ENCODE measurements at regions not wholly inside any gene's neighbourhood (a gene's known extent, or its start where the extent isn't known, plus 50 kb on each side); places are given as distances from the start of the nearest gene placed in this dataset.

DNA sequence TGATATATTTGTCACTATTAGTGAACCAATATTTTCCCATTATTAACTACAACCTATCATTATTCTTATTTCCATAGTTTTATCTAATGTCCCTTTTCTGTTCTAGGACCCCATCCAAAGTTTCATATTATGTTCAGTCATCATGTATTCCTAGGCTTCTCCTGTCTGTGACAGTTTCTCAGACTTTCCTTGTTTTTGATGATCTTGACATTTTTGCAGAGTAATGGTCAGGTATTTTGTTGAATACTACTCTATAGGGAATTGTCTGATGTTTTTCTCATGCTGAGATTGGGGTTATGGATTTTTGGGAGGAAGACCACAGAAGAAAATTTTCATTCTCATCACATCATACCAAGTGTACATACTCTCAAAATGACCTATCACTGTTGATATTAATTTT is 684.6 kb downstream of the PLCL1 start:
- DNase-seq: no peak

GRCh38 chr2:198483051-198483450 is 678.7 kb downstream of the PLCL1 start:
- peak; percentile 61 for DNase-seq

- peak; percentile 17 for DNase-seq
Measured at GRCh38 chr2:198479065-198479464, 674.7 kb downstream of the PLCL1 start.

DNA sequence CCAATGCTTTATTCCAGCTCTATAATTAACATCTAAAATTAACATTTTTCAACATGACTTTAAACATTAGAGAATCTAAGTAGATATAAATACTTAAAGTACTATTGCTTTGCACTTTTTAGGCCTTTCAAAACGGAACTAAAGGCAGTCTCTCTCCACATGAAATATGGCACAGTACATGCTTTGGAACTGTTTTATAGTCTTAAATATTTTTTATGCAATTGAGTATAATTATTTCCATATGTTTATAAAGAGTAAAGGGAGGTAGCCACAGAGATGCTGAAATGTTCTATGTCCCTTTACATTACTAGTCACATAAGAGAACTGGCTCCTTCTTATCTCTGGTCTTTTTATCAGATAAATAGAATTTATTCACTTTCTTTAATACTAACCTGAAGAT is 674.0 kb downstream of the PLCL1 start:
- no peak for DNase-seq

DNA sequence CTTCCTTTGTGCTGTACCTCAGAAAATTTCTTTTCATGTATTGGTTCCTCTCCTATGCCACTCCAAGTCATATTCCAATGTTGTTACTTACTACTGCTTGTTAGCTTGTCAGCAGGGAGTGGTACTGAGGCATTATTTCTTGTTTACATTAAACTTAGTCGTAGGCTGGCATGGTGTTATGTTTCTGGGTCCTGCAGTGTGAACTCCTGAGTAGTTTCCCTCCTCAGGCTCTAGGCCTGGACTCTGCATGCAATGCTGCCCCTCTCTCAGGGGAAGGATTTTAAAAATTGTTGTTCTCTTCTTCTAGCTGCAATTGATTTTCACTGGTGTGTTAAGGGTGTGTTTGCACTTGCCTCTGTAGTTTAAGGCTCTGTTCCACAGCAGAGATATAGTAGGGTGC is 671.6 kb downstream of the PLCL1 start:
- DNase-seq: no peak

- no peak for DNase-seq
Measured at GRCh38 chr2:198471291-198471690, 666.9 kb downstream of the PLCL1 start.

DNA sequence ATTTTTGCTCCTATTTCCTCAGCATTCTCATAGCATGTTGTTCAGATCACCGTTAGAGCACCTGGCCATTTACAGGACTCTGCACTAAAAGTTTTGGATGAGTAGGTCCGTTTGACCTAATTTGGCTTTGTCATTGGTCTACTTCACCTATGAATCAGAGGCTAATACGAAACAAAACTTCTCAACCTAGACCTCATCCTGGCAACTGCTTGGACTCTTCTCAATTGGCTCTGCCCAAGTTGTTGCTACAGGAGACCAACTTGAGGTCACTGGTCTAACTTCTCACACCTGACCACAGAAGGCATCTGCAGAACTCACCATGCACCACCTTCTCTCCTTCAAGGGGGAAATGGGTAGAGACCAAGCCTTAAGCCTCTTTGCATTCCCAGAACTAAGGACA is 663.7 kb downstream of the PLCL1 start:
- no peak for DNase-seq

GRCh38 chr2:198465970-198466369 is 661.6 kb downstream of the PLCL1 start:
- DNase-seq: no peak

- DNase-seq: peak; percentile 82
Measured at GRCh38 chr2:198456418-198456817, 652.0 kb downstream of the PLCL1 start.

GRCh38 chr2:198453866-198454265 is 649.5 kb downstream of the PLCL1 start:
- DNase-seq: no peak

GRCh38 chr2:198452327-198452726 is 647.9 kb downstream of the PLCL1 start:
- no peak for DNase-seq

- no peak for DNase-seq
Measured at GRCh38 chr2:198448789-198449188, 644.4 kb downstream of the PLCL1 start.

- no peak for DNase-seq
Measured at GRCh38 chr2:198444800-198445287, 640.5 kb downstream of the PLCL1 start.

DNA sequence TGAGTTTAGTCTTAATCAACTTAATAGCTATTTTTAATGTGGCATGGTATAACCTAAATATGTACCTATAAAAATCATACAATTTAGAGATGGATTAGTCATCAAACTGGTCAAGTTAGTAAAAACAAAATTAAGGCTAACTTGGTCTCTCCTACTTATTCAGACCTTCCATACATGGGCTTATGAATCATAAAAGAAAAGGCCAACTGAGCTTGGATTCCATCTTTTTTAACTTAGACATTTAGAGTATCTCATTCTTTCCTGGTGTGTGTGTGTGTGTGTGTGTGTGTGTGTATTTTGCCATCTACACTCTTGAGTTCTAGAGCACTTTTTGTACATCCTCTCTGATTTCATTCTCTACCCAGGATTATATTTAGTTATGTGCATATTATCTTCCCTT is 637.5 kb downstream of the PLCL1 start:
- peak; percentile 87 for DNase-seq

DNA sequence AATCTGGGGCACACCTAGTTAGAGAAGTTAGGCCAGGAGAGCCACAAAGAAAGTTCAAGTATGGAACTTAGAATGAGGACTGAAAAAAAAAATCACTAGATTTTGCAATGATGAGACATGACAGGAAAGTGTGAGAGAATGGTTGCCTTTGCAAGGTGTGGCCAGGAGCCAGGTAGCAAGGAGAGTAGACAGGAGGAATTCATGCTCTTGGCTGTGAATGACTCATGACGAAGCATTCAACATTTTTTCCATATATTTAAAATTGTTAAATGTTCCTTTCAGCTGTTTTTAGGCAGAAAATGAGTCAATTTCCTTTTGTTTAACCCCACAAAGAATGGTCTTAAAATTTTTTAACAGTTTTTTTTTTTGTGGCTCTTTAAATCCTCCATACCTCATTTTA is 636.9 kb downstream of the PLCL1 start:
- peak; percentile 55 for DNase-seq

DNA sequence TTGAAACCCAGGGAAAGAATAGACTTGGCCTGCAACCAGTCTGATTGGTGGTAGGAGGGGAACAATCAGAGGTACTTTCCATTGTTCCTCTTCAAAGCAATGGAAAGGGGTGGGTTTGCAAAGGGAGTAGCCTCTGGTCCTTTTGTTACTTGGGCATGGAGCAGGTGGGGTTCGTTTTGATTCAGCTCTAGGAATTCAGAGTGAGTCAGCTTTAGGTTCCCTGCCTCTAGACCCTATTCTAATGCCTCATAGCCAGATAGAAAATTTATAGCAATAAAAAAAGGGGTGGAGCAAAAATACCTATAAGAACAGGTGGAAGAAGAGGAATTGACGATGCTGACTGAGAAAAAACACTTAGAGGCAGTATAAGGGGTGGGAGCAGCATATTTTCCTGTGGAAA is 636.4 kb downstream of the PLCL1 start:
- no peak for DNase-seq

DNA sequence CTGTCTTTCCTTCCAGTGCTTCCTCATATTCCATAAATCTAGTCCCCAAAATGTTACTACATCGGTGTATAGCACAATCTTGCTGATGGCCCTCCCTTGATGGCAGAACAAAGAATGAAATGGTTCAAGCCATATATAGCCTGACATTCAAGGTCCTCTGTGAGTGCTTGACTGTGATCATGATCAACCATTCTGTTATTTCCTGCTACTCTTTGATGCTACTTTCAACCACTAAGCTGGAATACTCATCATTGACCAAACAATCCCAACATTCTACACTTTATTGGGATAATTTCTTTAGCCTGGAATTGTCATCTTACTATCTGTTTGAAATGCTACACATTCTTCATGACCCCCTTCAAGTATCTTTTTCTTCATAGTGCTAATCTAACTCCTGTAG is 633.9 kb downstream of the PLCL1 start:
- DNase-seq: peak; percentile 76

DNA sequence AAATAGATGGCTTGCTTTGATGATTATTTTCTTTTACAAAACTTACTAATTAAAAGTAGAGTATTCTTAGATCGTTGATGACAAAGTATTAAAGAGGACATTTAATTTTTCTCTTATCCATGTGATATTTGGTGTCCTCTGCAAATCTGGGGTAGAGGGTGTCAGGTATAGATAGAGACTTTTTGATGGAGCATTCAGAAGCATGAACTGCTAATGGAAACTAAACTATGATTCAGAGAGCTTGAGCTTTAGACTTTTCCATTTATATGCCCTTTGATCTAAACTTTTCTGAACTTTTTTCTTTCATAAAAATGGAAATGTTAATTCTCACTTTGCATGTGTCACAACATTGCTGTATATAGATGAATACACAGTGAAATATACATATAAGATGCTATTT is 619.7 kb downstream of the PLCL1 start:
- DNase-seq: no peak

- DNase-seq: no peak
Measured at GRCh38 chr2:198417836-198418235, 613.4 kb downstream of the PLCL1 start.

GRCh38 chr2:198414976-198415375 is 610.6 kb downstream of the PLCL1 start:
- DNase-seq: no peak

- peak; percentile 5 for DNase-seq
Measured at GRCh38 chr2:198411936-198412335, 607.5 kb downstream of the PLCL1 start.

- DNase-seq: no peak
Measured at GRCh38 chr2:198408171-198408570, 603.8 kb downstream of the PLCL1 start.

DNA sequence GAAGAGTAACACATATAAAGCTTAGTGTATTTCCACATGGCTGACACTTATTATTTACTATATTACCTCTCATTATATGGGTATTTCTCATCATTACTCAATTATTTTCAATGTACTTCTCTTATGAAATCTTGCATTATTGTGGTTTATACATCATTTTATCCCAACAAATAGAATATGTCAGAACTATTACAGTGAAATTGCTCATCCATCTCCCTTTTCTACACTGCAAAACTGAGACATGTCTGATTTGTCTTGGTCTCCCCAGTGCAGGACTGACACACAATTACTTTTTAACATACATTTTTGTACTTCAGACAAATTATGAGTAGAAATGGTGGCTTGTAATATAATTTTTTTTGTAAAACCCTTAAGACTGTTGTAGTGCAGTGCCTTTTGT is 600.9 kb downstream of the PLCL1 start:
- peak; percentile 2 for DNase-seq

GRCh38 chr2:198401644-198402043 is 597.3 kb downstream of the PLCL1 start:
- no peak for DNase-seq

DNA sequence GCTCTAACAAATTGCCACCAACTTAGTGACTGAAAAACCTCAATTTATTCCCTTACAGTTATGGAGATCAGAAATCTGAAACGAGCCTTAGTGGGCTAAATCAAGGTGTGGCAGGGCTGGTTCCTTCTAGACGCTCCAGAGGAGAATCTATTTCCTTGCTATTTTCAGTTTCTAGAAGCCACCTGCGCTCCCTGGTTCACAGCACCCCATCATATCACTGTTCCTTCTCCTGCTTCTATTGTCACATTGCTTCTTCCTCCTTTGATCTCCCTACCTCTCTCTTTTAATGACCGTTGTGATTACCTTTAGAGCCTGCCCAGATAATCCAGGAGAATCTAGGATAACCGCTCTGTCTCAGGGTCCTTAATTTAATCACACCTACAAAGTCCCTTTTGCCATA is 596.6 kb downstream of the PLCL1 start:
- DNase-seq: no peak

GRCh38 chr2:198394208-198394607 is 589.8 kb downstream of the PLCL1 start:
- DNase-seq: no peak

Data from fibroblast of skin of back (primary cell).